ENCODE measurements at regions not wholly inside any gene's neighbourhood (a gene's known extent, or its start where the extent isn't known, plus 50 kb on each side); places are given as distances from the start of the nearest gene placed in this dataset.
"Not testable (repeated sequence)": the region's sequence is repeated elsewhere in the genome, so short reads cannot be mapped to it uniquely, and the experiment has no call there.

- no CpG with 5 or more reads among the region's 13 CpGs for WGBS, 2 experiments (ENCODE audit: extremely low coverage in 2 of 2, insufficient read length in 1 of 2)
- H2AK5ac ChIP-seq (ENCODE audit: low read depth, low read length); H3K79me1 ChIP-seq (ENCODE audit: low read depth in 1 of 2, low read length in 2 of 2); H3K56ac ChIP-seq (ENCODE audit: extremely low read depth, insufficient read depth, low read length); H3K9ac ChIP-seq (ENCODE audit: low read depth, low read length); POLR2A ChIA-PET (ENCODE audit: unreplicated experiment); ATAC-seq (ENCODE audit: low read depth); H2BK5ac ChIP-seq (ENCODE audit: low read depth, low read length, poor library complexity, severe bottlenecking); H3K27ac ChIP-seq (ENCODE audit: insufficient read depth, low read length); H2BK120ac ChIP-seq (ENCODE audit: low read depth, low read length); H3K4me2 ChIP-seq (ENCODE audit: low read depth, low read length); H3K14ac ChIP-seq (replicated peaks; ENCODE audit: low read depth, low read length); H3K9me1 ChIP-seq (ENCODE audit: insufficient read depth, low read length); BruUV-seq (replicated peaks); dilution Hi-C loops (cut with HindIII; ENCODE audit: low sequenced_read_pairs, unreplicated experiment); H3K23ac ChIP-seq (ENCODE audit: low read depth, low read length); H3K18ac ChIP-seq (ENCODE audit: low read depth, low read length); in situ Hi-C loops (cut with MboI; ENCODE audit: low sequenced_read_pairs); H3K36me3 ChIP-seq (ENCODE audit: control insufficient read depth, insufficient read depth, low read length); H3K4me3 ChIP-seq (ENCODE audit: insufficient read depth, low read depth, low read length); H4K8ac ChIP-seq (ENCODE audit: low read depth in 2 of 2, low read length in 2 of 2); H2AK9ac ChIP-seq (replicated peaks; ENCODE audit: low read depth, low read length, poor library complexity); H2BK20ac ChIP-seq (ENCODE audit: low read depth, low read length); H4K91ac ChIP-seq (ENCODE audit: insufficient read depth, low read depth, low read length); H3K4ac ChIP-seq (ENCODE audit: low read depth, low read length); intact Hi-C loops (cut with micrococcal nuclease); H2AFZ ChIP-seq (replicated peaks; ENCODE audit: low read length, poor library complexity); H4K20me1 ChIP-seq (ENCODE audit: insufficient read depth, low read length); CTCF ChIA-PET; H3K9me3 ChIP-seq (ENCODE audit: control insufficient read depth, insufficient read depth, low read length); H3K4me1 ChIP-seq (ENCODE audit: control insufficient read depth, insufficient read depth, low read length); H2BK15ac ChIP-seq (ENCODE audit: low read depth, low read length); DNase-seq; H3K27me3 ChIP-seq (ENCODE audit: control insufficient read depth, insufficient read depth, low read length); H4K5ac ChIP-seq (ENCODE audit: low read depth, low read length): not testable (repeated sequence)
Measured at GRCh38 chr13:22966753-22967152, 214.0 kb upstream of the SGCG start.
